ENCODE measurements at regions not wholly inside any gene's neighbourhood (a gene's known extent, or its start where the extent isn't known, plus 50 kb on each side); places are given as distances from the start of the nearest gene placed in this dataset.
"Not testable (repeated sequence)": the region's sequence is repeated elsewhere in the genome, so short reads cannot be mapped to it uniquely, and the experiment has no call there.

DNA sequence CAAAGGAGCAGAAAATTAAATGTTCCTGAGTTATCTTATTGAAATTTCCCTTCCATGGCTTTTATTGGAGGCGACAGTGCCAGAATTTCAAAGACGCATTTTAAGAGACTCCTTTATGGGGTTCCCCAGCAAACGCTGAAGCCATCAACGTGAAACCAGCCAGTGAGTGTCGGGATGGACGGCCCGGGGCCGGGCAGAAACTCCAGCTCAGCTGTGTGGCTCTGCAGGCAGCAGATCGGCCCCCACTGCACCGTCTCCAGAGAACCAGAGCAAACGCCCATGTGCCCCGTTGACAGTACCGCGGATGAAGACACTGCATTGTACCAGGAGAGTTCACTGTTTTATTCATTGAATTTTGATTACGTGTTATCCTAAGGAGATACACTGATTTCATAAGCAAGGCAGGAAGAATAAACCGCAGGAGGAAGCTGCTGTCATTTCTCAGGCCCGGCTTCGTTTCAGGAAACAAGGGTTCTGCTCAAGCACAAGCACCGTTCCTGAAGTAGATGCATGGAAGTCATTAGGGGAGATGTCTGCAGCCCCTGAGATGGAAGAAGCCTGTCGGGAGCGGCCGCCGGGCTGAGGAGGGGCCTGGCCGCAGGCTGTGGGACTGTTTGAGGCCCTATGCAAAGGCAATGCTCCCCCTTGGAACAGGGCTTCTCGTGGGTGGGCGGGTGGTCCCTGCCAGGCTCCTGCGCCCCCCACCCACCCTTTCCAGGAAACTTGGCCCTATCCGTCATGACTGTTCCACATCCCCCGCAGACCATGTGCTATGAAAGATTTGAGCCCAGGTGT is 639.7 kb downstream of the TBC1D22A start:
- Histone ChIP-seq H3K4me3 (ENCODE audit: low read length, poor library complexity, severe bottlenecking) (no peak overlapping the region), H3K9ac (ENCODE audit: low read depth, low read length, poor library complexity, severe bottlenecking) (no peak overlapping the region), H4K20me1 (ENCODE audit: insufficient read depth, low read length, poor library complexity, severe bottlenecking) (no peaks in the 10 kb centered on the region), H3K9me3 (ENCODE audit: insufficient read depth, low read depth, low read length) (peaks cover 8% of the 10 kb centered on the region; the same call in 1 of the 2 replicates), H3F3A (ENCODE audit: low read depth) (no peaks in the 10 kb centered on the region), H3K4me2 (ENCODE audit: low read depth, low read length, poor library complexity, severe bottlenecking) (no peak overlapping the region), H3K27me3 (ENCODE audit: insufficient read depth, low read length, poor library complexity, severe bottlenecking) (no peaks in the 10 kb centered on the region), H3K9me2 (replicated peaks; ENCODE audit: low read depth, low read length) (no peaks in the 10 kb centered on the region), H2AFZ (ENCODE audit: low read length) (no peak overlapping the region), H3K79me2 (ENCODE audit: insufficient read depth, low read length) (no peaks in the 10 kb centered on the region), H3K36me3 (ENCODE audit: insufficient read depth, low read length) (no peaks in the 10 kb centered on the region), H3K4me1 (ENCODE audit: insufficient read depth, low read length, poor library complexity, severe bottlenecking) (no peaks in the 10 kb centered on the region)
- TF ChIP-seq EZH2phosphoT487 (IDR thresholded peaks at IDR 0.05; ENCODE audit: borderline replicate concordance) = no peak
- TF ChIP-seq, protein P1, sequence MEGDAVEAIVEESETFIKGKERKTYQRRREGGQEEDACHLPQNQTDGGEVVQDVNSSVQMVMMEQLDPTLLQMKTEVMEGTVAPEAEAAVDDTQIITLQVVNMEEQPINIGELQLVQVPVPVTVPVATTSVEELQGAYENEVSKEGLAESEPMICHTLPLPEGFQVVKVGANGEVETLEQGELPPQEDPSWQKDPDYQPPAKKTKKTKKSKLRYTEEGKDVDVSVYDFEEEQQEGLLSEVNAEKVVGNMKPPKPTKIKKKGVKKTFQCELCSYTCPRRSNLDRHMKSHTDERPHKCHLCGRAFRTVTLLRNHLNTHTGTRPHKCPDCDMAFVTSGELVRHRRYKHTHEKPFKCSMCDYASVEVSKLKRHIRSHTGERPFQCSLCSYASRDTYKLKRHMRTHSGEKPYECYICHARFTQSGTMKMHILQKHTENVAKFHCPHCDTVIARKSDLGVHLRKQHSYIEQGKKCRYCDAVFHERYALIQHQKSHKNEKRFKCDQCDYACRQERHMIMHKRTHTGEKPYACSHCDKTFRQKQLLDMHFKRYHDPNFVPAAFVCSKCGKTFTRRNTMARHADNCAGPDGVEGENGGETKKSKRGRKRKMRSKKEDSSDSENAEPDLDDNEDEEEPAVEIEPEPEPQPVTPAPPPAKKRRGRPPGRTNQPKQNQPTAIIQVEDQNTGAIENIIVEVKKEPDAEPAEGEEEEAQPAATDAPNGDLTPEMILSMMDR (conservative IDR thresholded peaks at IDR 0.05; ENCODE audit: low read length) = no peak

DNA sequence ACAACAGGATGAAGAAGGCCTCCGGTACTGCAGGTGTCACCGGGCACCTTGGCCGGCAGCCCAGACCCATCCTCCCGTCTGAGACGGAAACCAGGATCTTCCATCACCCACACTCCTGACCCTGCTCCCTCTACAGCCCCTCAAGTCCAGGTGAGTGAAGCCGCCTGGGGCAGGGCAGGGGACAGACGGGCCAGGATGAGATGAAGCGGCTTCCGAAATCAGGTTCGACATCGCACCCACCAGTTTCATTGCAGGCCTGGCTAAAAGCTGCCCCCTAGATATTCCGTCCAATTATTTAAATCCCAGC is 639.1 kb downstream of the TBC1D22A start:
- Histone ChIP-seq H2AFZ (ENCODE audit: low read length) (no peak overlapping the region), H3K9me2 (replicated peaks; ENCODE audit: low read depth, low read length) (no peaks in the 10 kb centered on the region), H3K4me3 (ENCODE audit: low read length, poor library complexity, severe bottlenecking) (no peak overlapping the region), H4K20me1 (ENCODE audit: insufficient read depth, low read length, poor library complexity, severe bottlenecking) (no peaks in the 10 kb centered on the region), H3K36me3 (ENCODE audit: insufficient read depth, low read length) (no peaks in the 10 kb centered on the region), H3K79me2 (ENCODE audit: insufficient read depth, low read length) (no peaks in the 10 kb centered on the region), H3K4me1 (ENCODE audit: insufficient read depth, low read length, poor library complexity, severe bottlenecking) (no peaks in the 10 kb centered on the region), H3K4me2 (ENCODE audit: low read depth, low read length, poor library complexity, severe bottlenecking) (no peak overlapping the region), H3K9me3 (ENCODE audit: insufficient read depth, low read depth, low read length) (peaks cover 8% of the 10 kb centered on the region; the same call in 1 of the 2 replicates), H3K9ac (ENCODE audit: low read depth, low read length, poor library complexity, severe bottlenecking) (no peak overlapping the region), H3K27me3 (ENCODE audit: insufficient read depth, low read length, poor library complexity, severe bottlenecking) (no peaks in the 10 kb centered on the region), H3F3A (ENCODE audit: low read depth) (no peaks in the 10 kb centered on the region)
- no peak for TF ChIP-seq EZH2phosphoT487 (IDR thresholded peaks at IDR 0.05; ENCODE audit: borderline replicate concordance)
- TF ChIP-seq, protein P1 (conservative IDR thresholded peaks at IDR 0.05; ENCODE audit: low read length) = no peak

- no peaks in the 10 kb centered on the region for H3K4me1 ChIP-seq (ENCODE audit: insufficient read depth, low read length, poor library complexity, severe bottlenecking)
- H3K27me3 ChIP-seq (ENCODE audit: insufficient read depth, low read length, poor library complexity, severe bottlenecking) = no peaks in the 10 kb centered on the region
- H2AFZ ChIP-seq (ENCODE audit: low read length) = no peak overlapping the region
- no peaks in the 10 kb centered on the region for H3K36me3 ChIP-seq (ENCODE audit: insufficient read depth, low read length)
- H3K9me2 ChIP-seq (replicated peaks; ENCODE audit: low read depth, low read length) = no peaks in the 10 kb centered on the region
- no peak overlapping the region for H3K4me2 ChIP-seq (ENCODE audit: low read depth, low read length, poor library complexity, severe bottlenecking)
- H3K4me3 ChIP-seq (ENCODE audit: low read length, poor library complexity, severe bottlenecking) = no peak overlapping the region
- no peaks in the 10 kb centered on the region for H3F3A ChIP-seq (ENCODE audit: low read depth)
- no peaks in the 10 kb centered on the region for H3K79me2 ChIP-seq (ENCODE audit: insufficient read depth, low read length)
- no peak overlapping the region for H3K9ac ChIP-seq (ENCODE audit: low read depth, low read length, poor library complexity, severe bottlenecking)
- TF ChIP-seq, protein P1 (conservative IDR thresholded peaks at IDR 0.05; ENCODE audit: low read length) = no peak
- no peak for TF ChIP-seq EZH2phosphoT487 (IDR thresholded peaks at IDR 0.05; ENCODE audit: borderline replicate concordance)
- peaks cover 11% of the 10 kb centered on the region; the same call in 1 of the 2 replicates for H3K9me3 ChIP-seq (ENCODE audit: insufficient read depth, low read depth, low read length)
- H4K20me1 ChIP-seq (ENCODE audit: insufficient read depth, low read length, poor library complexity, severe bottlenecking) = no peaks in the 10 kb centered on the region
These were observed 638.5 kb downstream of the TBC1D22A start for GRCh38 chr22:47400701-47401591.

DNA sequence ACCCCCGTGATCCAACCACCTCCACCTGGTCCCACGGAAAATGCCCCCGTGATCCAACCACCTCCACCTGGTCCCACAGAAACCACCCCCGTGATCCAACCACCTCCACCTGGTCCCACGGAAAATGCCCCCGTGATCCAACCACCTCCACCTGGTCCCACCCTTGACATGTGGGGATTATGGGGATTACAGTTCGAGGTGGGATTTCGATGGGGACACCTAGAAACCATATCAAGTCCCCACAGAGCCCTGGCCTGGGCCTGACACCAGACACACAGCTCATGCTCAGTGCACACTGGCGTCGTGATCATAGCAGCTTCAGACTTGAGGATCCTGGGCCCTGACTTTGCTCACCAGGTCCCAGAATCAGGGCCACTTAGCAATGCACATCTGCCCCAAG is 637.7 kb downstream of the TBC1D22A start:
- not testable (repeated sequence) for H4K20me1 ChIP-seq (ENCODE audit: insufficient read depth, low read length, poor library complexity, severe bottlenecking); H3K4me1 ChIP-seq (ENCODE audit: insufficient read depth, low read length, poor library complexity, severe bottlenecking); H3K9ac ChIP-seq (ENCODE audit: low read depth, low read length, poor library complexity, severe bottlenecking); H3K4me2 ChIP-seq (ENCODE audit: low read depth, low read length, poor library complexity, severe bottlenecking); H3K27me3 ChIP-seq (ENCODE audit: insufficient read depth, low read length, poor library complexity, severe bottlenecking); H3F3A ChIP-seq (ENCODE audit: low read depth); H3K36me3 ChIP-seq (ENCODE audit: insufficient read depth, low read length); H2AFZ ChIP-seq (ENCODE audit: low read length); H3K4me3 ChIP-seq (ENCODE audit: low read length, poor library complexity, severe bottlenecking); H3K79me2 ChIP-seq (ENCODE audit: insufficient read depth, low read length); H3K9me2 ChIP-seq (replicated peaks; ENCODE audit: low read depth, low read length)
- peaks cover 15% of the 10 kb centered on the region; the same call in 1 of the 2 replicates for H3K9me3 ChIP-seq (ENCODE audit: insufficient read depth, low read depth, low read length)
